OCI-M1 (cell line): ENCODE measurements at regions not wholly inside any gene's neighbourhood (a gene's known extent, or its start where the extent isn't known, plus 50 kb on each side); places are given as distances from the start of the nearest gene placed in this dataset.
"Not testable (repeated sequence)": the region's sequence is repeated elsewhere in the genome, so short reads cannot be mapped to it uniquely, and the experiment has no call there.

ENCODE experiments used
- DNase-seq: peaks from one replicate; lab custom pipeline; 2025; lab: John Stamatoyannopoulos, UW

DNA sequence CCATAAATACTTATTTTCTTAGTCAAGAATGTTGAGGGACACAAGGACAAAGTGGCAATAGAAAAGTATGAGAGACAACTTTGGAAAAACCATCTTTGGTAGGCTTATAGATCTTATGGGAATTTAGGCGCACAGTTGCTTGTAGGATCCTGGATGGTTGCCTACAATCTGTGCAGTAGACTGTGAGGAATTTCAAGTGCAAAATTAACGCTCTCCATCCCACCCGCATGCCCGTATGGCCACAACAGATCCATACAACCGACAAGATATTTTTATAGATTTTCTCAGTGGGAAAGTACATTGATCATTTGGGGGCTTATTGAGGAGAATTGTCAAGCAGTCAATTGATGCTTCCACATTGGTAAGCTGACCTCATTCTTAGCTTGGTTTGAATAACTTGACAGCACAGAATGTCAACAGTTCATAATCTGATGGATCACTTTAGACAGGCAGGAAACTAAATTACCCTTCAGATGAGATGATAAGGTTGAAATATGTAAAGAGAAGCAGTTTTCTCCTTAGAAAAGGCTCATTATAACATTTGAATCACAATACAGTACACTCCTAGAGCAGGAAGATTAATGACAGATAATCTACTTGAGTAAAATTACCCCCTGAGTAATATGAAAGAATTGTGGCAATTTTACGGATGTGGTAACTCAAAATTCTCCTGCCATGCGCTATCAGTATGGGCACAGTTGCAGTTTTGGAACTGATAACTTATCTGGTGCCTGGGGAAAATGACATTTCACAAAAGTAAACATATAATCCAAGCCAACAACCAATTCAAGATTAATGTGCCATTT is 479.7 kb downstream of the KIF20B start:
- peak; percentile 77 for DNase-seq

- DNase-seq: no peak
Measured at GRCh38 chr10:90192825-90193224, 491.4 kb downstream of the KIF20B start.

GRCh38 chr10:90193240-90193985 is 492.0 kb downstream of the KIF20B start:
- no peak for DNase-seq

- no peak for DNase-seq
Measured at GRCh38 chr10:90195288-90195840, 494.0 kb downstream of the KIF20B start.

- no peak for DNase-seq
Measured at GRCh38 chr10:90197766-90198165, 496.4 kb downstream of the KIF20B start.

DNA sequence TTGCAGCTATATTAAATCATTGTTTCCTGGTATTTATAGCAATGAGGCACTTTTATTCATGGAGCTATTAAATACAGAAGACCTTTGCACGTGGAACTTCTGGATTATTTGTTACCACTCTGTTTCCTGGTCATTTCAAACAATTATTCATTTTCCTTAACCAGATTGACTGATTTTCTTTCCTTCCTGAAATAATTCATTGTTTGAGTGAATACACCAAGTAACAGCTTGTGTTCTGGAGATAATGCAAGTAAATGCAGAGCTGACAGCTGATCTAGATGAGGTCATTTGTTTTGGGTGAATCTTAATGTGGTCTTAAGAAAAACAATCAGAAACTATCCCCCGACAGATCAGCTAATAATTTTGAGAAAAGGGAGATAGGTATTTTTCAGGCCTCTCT is 497.7 kb downstream of the KIF20B start:
- DNase-seq: no peak

- no peak for DNase-seq
Measured at GRCh38 chr10:90199513-90199912, 498.1 kb downstream of the KIF20B start.

GRCh38 chr10:90204131-90204955 is 503.0 kb downstream of the KIF20B start:
- DNase-seq: no peak

GRCh38 chr10:90204956-90205314 is 503.5 kb downstream of the KIF20B start:
- DNase-seq: no peak

GRCh38 chr10:90205340-90205739 is 503.9 kb downstream of the KIF20B start:
- DNase-seq: no peak

- no peak for DNase-seq
Measured at GRCh38 chr10:90213346-90213745, 512.0 kb downstream of the KIF20B start.

GRCh38 chr10:90218846-90219245 is 517.5 kb downstream of the KIF20B start:
- no peak for DNase-seq

DNA sequence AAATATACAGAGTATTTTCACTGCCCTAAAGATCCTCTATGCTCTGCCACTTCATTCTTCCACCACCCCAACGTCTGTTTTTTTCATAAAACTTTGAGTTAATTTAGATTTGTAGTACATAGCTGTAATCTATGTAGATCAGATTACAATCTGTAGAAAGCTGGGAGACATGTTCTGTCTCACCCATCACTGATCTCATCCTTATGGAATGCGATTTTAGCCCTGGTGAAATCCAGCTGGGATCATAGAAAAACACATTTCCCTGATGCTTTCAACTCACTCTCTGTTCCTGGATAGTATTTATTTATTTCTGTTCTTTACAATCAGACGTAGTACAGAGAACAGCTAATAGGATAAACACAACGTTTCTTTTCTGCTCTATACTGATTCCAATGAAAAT is 521.0 kb downstream of the KIF20B start:
- DNase-seq: no peak

DNA sequence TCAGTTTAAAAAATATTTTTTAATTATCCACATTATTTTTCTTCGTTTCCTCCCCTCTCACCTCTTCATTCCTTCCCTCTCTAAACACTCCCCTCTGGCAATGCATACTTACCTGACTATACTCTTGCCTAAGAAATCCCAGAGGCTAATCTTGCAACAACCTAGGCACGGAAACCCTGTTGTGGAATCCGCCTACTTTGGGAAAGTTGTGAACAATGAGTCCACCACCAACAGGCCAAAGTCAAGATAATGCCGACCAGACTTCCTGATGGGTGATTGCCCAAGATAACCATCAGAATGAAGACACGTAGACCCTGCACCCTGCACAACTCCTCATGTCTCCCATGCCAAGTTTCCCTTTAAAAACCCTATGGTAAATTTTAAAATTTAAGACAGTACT is 521.5 kb downstream of the KIF20B start:
- DNase-seq: no peak

- no peak for DNase-seq
Measured at GRCh38 chr10:90224791-90225566, 523.6 kb downstream of the KIF20B start.

DNA sequence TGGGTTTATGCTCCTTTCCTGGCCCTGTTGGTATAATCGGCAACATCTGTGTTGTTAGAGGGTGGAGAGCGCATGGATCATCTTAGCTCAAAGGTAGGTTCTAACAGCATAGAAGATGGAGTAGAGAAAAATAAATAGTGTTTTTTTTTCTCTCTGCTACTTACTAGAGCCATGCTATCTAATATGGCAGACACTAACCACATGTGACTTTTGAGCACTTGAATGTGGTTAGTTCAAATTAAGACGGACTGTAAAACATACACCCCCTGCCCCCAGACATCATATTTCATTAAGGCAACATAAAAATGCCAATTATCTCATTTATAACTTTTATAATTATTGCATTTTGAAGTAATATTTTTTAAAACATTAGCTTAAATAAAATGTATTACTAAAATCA is 525.1 kb downstream of the KIF20B start:
- DNase-seq: peak; percentile 51

- DNase-seq: peak; percentile 58
Measured at GRCh38 chr10:90227217-90227656, 525.8 kb downstream of the KIF20B start.

DNA sequence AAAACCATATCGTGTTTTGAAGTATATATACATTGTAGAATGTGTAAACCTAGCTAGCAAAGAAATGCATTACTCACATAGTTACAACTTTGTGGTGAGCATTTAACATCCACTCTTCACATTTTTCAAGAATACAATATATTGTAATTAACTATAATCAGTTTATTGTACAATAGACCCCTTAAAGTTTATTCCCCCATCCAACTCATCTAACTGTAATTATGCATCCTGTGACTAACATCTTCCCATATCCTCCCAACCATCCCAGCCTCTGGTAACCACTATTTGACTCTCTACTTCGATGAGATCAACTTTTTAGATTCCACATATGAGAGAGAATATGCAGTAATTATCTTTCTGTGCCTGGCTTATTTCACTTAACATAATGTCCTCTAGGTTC is 526.4 kb downstream of the KIF20B start:
- DNase-seq: no peak

DNA sequence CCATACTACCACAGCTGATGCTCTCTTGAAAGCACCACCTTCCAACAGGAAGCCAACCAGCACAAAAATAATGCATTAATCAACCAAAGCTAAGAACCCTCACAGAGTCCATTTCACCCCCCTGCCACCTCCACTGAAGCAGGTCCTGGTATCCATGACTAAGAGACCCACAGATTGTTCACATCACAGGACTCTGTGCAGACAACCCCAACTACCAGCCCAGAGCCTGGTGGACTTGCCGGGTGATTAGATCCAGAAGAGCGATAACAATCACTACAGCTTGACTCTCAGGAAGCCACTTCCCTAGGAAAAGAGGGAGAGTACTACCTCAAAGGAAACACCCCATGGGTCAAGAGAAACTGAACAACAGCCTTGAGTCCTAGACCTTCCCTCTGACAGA is 528.1 kb downstream of the KIF20B start:
- no peak for DNase-seq

DNA sequence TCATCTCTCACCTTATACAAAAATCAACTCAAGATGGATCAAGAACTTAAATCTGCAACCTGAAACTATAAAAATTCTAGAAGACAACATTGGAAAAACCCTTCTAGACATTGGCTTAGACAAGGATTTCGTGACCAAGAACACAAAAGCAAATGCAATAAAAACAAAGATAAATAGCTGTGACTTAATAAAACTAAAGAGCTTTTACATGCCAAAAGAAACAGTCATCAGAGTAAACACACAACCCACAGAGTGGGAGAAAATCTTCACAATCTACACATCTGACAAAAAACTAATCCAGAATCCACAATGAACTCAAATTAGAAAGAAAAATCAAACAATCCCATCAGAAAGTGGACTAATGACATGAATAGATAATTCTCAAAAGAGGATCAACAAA is 532.4 kb downstream of the KIF20B start:
- not testable (repeated sequence) for DNase-seq

DNA sequence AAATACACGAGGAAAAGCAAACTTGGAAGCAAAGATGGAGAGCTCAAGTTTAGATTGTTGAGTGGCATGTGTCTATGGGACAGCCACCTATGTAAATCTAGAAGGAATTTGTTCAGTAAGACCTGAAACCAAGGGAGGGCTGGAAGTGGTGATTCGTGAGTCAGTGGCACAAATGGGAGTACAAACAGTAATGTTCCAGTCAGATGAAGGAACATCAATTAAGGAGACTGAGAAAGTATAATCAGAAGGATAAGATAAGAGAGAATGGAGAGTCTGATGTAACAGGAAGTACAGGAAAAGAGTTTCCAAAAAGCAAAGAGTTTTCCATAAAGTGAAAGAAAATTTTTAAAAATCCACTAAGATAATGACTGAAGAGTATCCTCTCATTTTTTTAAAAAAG is 544.2 kb downstream of the KIF20B start:
- DNase-seq: peak; percentile 20
